ENCODE measurements at regions not wholly inside any gene's neighbourhood (a gene's known extent, or its start where the extent isn't known, plus 50 kb on each side); places are given as distances from the start of the nearest gene placed in this dataset.
"Not testable (repeated sequence)": the region's sequence is repeated elsewhere in the genome, so short reads cannot be mapped to it uniquely, and the experiment has no call there.

DNA sequence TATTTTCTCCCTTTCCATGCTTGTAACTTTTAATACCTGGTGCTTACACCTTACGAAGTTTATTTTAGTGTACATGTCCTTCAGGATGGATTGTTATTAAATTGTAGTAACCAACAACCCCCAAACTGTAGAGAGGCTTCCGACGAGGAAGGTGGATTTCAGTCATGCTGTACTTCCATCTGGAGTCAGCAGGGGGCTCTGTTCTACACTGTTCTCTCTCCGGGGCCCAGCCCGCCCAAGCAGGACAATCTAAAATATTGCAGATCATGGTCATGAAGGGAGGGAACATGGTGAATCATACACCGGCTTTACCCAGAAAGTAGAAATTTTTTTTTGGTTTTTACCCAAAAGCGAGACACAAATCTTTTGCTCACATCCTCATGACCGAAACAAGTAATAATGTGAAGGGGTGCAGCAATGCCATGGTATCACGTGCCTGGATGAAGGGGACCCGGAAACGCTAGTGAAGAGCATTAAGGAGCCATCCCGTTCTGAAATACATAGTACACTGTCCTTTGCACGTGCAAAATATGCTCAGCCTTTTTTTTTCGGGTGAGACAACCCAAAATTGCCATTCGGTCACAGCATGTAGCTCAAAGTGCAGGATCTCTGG is 884.8 kb downstream of the EPHA4 start:
- peak; percentile 24 to 52 (median 47) for DNase-seq (ENCODE audit: low read depth in 3 of 3)

- DNase-seq (ENCODE audit: low read depth in 3 of 3) = no peak
Observed at GRCh38 chr2:220695397-220696279, 876.5 kb downstream of the EPHA4 start.

- DNase-seq (ENCODE audit: low read depth in 3 of 3) = no peak
Observed at GRCh38 chr2:220696280-220696669, 875.8 kb downstream of the EPHA4 start.

- DNase-seq (ENCODE audit: low read depth in 3 of 3) = no peak
Observed at GRCh38 chr2:220697011-220697410, 875.1 kb downstream of the EPHA4 start.

DNA sequence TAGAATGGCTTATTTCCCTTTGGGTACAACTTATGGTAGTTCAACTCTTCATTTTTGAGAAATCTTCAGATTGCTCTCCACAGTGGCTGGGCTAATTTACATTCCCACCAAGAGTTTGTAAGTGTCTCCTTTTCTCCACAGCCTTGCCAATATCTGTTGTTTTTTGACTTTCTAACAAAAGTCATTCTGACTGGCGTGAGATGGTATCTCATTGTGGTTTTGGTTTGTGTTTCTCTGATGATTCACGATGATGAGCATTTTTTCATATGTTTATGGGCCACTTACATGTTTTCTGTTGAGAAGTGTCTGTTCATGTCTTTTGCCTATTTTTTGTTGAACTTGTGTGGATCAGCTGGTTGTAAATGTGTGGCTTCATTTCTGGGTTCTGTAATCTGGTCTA is 871.0 kb downstream of the EPHA4 start:
- no peak for DNase-seq (ENCODE audit: low read depth in 3 of 3)

GRCh38 chr2:220703279-220703678 is 868.8 kb downstream of the EPHA4 start:
- no peak for DNase-seq (ENCODE audit: low read depth in 3 of 3)

GRCh38 chr2:220704081-220704480 is 868.0 kb downstream of the EPHA4 start:
- no peak for DNase-seq (ENCODE audit: low read depth in 3 of 3)

DNA sequence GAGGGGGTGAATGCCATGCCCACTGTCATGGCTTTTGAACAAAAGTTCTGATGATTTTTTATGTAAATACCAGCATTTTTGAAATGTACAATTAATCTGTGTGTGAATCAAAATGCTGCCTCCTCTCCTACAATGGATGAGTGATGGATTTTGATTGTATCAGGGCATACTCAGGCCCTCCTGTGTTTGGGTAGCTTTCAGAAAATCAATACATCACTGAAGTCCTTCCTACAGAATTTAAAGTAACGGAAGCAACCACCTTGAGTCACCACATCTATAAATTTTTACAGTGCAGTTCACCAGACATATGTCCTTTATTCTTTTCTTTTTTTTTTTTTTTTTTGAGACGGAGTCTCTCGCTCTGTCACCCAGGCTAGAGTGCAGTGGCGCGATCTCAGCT is 867.3 kb downstream of the EPHA4 start:
- no peak for DNase-seq (ENCODE audit: low read depth in 3 of 3)

DNA sequence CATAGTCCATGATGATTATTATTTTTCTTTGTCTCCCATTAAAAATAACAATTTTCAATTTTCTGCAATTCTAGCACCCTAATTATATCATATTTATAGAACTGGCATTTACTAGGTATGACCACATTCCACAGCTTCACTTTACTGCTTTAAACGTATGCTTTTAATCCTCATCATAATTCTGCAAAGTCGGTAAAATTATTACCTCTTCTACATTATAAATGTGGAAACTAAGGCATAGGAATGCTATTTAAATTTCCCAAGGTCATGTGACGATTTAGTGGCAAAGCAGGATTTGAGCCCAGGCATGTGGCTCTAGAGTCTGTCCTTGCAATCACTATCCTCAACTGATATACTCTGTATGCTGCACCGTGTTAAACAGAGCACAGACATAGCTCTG is 866.4 kb downstream of the EPHA4 start:
- no peak for DNase-seq (ENCODE audit: low read depth in 3 of 3)

GRCh38 chr2:220707261-220707660 is 864.8 kb downstream of the EPHA4 start:
- DNase-seq (ENCODE audit: low read depth in 3 of 3) = no peak

GRCh38 chr2:220708366-220708765 is 863.7 kb downstream of the EPHA4 start:
- DNase-seq (ENCODE audit: low read depth in 3 of 3) = no peak

- DNase-seq (ENCODE audit: low read depth in 3 of 3) = no peak
Observed at GRCh38 chr2:220717283-220717682, 854.8 kb downstream of the EPHA4 start.

DNA sequence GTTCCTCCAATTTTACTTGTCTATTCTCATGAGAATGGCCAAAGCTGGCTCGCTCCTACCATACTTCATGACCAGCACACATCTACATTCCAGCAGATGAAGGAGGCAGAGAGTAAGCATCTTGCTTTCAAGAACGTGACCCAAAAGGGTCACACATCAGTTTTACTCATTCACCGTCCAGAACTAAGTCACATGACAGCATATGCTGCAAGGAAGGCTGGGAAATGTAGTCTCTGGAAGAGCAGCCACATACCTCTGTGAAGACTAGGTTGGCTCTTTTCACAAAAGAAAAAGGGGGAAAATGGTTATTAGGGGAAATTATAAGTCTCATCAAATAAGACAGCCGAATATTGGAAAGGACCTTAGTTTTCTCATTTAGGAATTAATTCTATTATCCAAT is 835.3 kb downstream of the EPHA4 start:
- no peak for DNase-seq (ENCODE audit: low read depth in 3 of 3)

- DNase-seq (ENCODE audit: low read depth in 3 of 3) = no peak
Observed at GRCh38 chr2:220743203-220743602, 828.9 kb downstream of the EPHA4 start.

DNA sequence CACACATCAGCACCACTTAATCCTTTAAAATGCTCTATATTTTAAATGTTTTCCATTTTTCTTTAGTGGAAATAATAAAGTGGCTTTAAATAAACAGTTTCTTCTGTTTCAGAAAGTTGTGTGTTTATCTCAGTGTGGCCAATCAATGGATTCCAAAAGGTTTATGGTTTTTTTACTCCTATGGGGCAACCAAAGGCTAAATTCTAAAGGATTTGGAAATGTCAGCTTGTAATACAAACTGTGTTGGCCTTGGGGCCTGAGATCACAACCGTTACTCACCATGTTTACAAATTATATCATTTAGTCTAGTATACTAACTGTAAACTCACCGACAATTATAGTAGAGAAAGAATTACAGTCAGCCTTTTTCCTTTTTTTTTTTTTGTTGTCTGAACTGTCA is 827.2 kb downstream of the EPHA4 start:
- DNase-seq (ENCODE audit: low read depth in 3 of 3) = no peak

DNA sequence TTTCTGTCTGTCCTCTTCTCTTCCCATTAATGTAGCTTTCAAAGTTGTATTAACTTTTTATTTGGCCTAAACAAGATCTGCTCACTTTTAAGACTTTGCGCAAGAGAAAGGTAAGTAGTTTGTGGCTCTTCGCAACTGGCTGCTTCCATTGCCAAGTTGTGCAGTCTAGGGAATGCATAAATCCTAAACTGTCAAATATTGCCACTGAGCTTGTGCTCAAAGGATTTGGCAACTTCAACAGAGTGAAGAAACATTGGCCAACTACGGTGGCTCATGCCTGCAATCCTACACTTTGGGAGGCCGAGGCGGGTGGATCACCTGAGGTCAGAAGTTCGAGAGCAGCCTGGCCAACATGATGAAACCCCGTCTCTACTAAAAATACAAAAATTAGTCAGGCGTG is 826.4 kb downstream of the EPHA4 start:
- DNase-seq (ENCODE audit: low read depth in 3 of 3) = no peak

- no peak for DNase-seq (ENCODE audit: low read depth in 3 of 3)
Observed at GRCh38 chr2:220747736-220748135, 824.4 kb downstream of the EPHA4 start.

DNA sequence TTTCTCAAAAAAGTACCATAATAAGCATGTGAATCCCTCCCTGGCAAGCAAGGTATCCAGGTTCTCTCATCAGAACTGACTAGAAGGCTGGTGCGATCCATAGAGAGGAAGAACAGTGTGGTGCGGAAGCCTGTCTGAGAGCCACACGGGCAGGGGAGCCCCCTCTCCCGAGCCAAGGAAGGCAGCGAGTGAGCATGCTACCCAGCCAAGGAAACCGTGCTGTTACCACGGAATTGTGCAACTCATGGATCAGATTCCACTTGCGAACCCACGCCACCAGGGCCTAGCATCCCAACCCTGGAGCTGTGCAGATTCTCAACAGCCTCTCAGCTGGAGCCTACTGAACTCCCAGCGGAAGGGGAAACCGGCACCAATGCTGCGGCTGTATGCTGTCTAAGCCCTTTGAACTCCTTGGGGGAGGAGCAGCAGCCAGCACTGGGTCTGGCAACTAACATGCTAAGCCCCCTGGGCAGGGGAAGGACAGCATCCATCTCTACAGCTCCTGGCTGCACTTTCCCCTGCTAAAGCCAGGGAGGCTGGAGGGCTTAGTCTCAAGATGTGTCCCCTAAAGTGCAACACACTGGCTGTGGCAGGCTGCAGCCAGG is 823.1 kb downstream of the EPHA4 start:
- DNase-seq (ENCODE audit: low read depth in 3 of 3) = no peak

GRCh38 chr2:220753486-220753885 is 818.6 kb downstream of the EPHA4 start:
- no peak for DNase-seq (ENCODE audit: low read depth in 3 of 3)

DNA sequence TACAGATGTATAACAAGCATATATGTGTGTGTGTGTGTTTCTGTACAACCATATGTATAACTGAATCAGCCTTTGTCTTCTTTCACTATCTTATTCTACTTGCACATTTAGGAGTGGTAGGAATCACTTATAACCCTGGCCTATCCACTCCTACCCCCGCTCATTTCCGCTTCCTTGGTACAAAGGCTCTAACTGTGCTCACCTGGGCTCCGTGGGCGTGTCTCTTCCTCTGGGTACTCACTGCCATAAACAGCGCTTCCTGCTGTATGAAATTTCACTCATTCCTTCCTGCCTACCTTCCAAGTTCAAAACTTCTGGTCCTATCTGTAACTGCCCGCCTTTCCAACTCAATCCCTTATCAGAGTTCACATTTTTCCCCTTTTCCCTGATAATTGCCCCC is 815.5 kb downstream of the EPHA4 start:
- DNase-seq (ENCODE audit: low read depth in 3 of 3) = no peak

- DNase-seq (ENCODE audit: low read depth in 3 of 3) = not testable (repeated sequence)
Observed at GRCh38 chr2:220758376-220758775, 813.7 kb downstream of the EPHA4 start.

DNA sequence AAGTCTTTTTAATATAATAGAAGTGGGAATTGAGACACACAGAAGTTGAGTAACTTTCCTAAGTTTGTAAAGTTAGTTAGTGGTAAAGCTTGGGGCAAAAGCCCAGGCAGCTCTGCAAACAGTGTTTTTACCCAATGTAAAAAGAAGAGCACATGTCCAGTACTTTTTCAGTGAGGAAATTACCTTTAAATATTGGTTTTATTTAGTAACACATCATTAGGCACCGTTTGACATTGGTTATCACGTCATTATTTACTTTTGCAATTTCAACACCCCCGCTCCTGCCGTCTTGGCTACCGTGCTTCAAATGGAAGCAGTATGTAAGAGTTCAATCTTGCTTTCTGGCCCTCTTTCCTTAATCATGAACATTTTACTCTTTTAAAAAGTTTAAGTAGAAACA is 807.9 kb downstream of the EPHA4 start:
- no peak for DNase-seq (ENCODE audit: low read depth in 3 of 3)

All from stimulated activated CD4-positive, alpha-beta T cell treated with anti-CD3 and anti-CD28 coated beads, TNF-alpha, amount 100 ng/mL, for 24 hours (primary cell).